Neutrophil (primary cell): ENCODE measurements at regions not wholly inside any gene's neighbourhood (a gene's known extent, or its start where the extent isn't known, plus 50 kb on each side); places are given as distances from the start of the nearest gene placed in this dataset.

Experiments used
- H3K27ac ChIP-seq: fragments of 200-600 bp; sonication (generic); 2 replicates; pipeline ENCODE4 v1.5.1; 2016; ENCODE audit warnings: mild to moderate bottlenecking, moderate library complexity
- H3K27me3 ChIP-seq: fragments of 200-600 bp; sonication (generic); 2 replicates; pipeline ENCODE4 v1.6.0; 2016; ENCODE audit warnings: mild to moderate bottlenecking
- H3K36me3 ChIP-seq: fragments of 200-600 bp; sonication (generic); 2 replicates; pipeline ENCODE4 v1.5.1; 2017
- H3K4me1 ChIP-seq, 2 experiments: fragments of 200-600 bp in 1 of 2; sonication (generic) in 1 of 2; 1 replicate in 1 of 2; 2 replicates in 1 of 2; pipeline versions ENCODE4 v1.5.1 to v1.6.1; 2013 to 2016; ENCODE audit warnings: low read depth in 1 of 2, low read length in 1 of 2, mild to moderate bottlenecking in 1 of 2, moderate library complexity in 1 of 2; ENCODE audit not compliant: control insufficient read depth in 1 of 2, insufficient read depth in 1 of 2
- H3K4me3 ChIP-seq, 2 experiments: fragments of 200-600 bp in 1 of 2; sonication (generic) in 1 of 2; 1 replicate in 1 of 2; 2 replicates in 1 of 2; pipeline ENCODE4 v1.5.1; 2013 to 2016; ENCODE audit warnings: low read depth in 1 of 2, low read length in 1 of 2, mild to moderate bottlenecking in 1 of 2, moderate library complexity in 1 of 2
- H3K9me3 ChIP-seq: fragments of 200-600 bp; sonication (generic); 2 replicates; pipeline ENCODE4 v1.5.1; 2016
- CTCF ChIP-seq: fragments of 200-600 bp; sonication (generic); IDR thresholded peaks from 2 replicates; pipeline ENCODE4 v1.5.1; 2016; ENCODE audit warnings: antibody characterized with exemption

- Histone ChIP-seq H3K36me3 (no peaks in the 10 kb centered on the region), H3K4me1 (no peaks in the 10 kb centered on the region), H3K4me3 (no peak overlapping the region), H3K27ac (no peak overlapping the region), H3K9me3 (no peaks in the 10 kb centered on the region), H3K27me3 (no peaks in the 10 kb centered on the region)
- no peak for TF ChIP-seq CTCF
These were observed 940.2 kb downstream of the GALC start for GRCh38 chr14:87052646-87053225.

GRCh38 chr14:87050421-87050820 is 942.6 kb downstream of the GALC start:
- no peaks in the 10 kb centered on the region for H3K9me3 ChIP-seq
- no peak overlapping the region for H3K4me3 ChIP-seq
- H3K27me3 ChIP-seq: no peaks in the 10 kb centered on the region
- no peak overlapping the region for H3K27ac ChIP-seq
- H3K36me3 ChIP-seq: no peaks in the 10 kb centered on the region
- no peak for TF ChIP-seq CTCF
- H3K4me1 ChIP-seq: no peaks in the 10 kb centered on the region

GRCh38 chr14:87049950-87050349 is 943.0 kb downstream of the GALC start:
- TF ChIP-seq CTCF: no peak
- H3K9me3 ChIP-seq: no peaks in the 10 kb centered on the region
- H3K27ac ChIP-seq: no peak overlapping the region
- H3K27me3 ChIP-seq: no peaks in the 10 kb centered on the region
- H3K4me1 ChIP-seq: no peaks in the 10 kb centered on the region
- no peaks in the 10 kb centered on the region for H3K36me3 ChIP-seq
- no peak overlapping the region for H3K4me3 ChIP-seq

- H3K4me3 ChIP-seq: no peak overlapping the region
- no peaks in the 10 kb centered on the region for H3K4me1 ChIP-seq
- no peaks in the 10 kb centered on the region for H3K36me3 ChIP-seq
- no peaks in the 10 kb centered on the region for H3K9me3 ChIP-seq
- no peak for TF ChIP-seq CTCF
- H3K27ac ChIP-seq: no peak overlapping the region
- H3K27me3 ChIP-seq: no peaks in the 10 kb centered on the region
These were observed 946.0 kb downstream of the GALC start for GRCh38 chr14:87046960-87047359.

GRCh38 chr14:87045956-87046355 is 947.0 kb downstream of the GALC start:
- no peak overlapping the region for H3K27ac ChIP-seq
- no peaks in the 10 kb centered on the region for H3K4me1 ChIP-seq
- H3K36me3 ChIP-seq: no peaks in the 10 kb centered on the region
- no peak for TF ChIP-seq CTCF
- no peak overlapping the region for H3K4me3 ChIP-seq
- H3K9me3 ChIP-seq: no peaks in the 10 kb centered on the region
- no peaks in the 10 kb centered on the region for H3K27me3 ChIP-seq

- Histone ChIP-seq H3K4me3 (no peak overlapping the region), H3K36me3 (no peaks in the 10 kb centered on the region), H3K27me3 (no peaks in the 10 kb centered on the region), H3K27ac (no peak overlapping the region), H3K4me1 (no peaks in the 10 kb centered on the region), H3K9me3 (no peaks in the 10 kb centered on the region)
- no peak for TF ChIP-seq CTCF
These were observed 947.7 kb downstream of the GALC start for GRCh38 chr14:87045246-87045645.
